ENCODE measurements at regions not wholly inside any gene's neighbourhood (a gene's known extent, or its start where the extent isn't known, plus 50 kb on each side); places are given as distances from the start of the nearest gene placed in this dataset.

DNA sequence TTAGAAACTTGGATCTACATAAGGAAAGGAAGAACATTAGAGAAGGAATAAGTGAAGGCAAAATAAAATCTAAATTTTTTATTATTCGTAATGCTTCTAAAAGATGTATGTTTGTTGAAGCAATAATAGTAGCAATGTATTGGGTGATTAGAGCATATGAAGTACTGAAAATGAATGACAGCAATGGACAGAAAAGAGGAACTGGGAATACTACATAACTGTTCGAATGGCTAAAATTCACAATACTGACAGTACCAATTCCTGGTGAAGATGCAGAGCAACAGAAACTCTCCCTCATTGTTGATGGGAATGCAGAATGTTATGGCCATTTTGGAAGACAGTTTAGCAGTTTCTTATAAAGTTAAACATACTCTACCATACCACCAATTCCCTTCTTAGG lies 177.3 kb upstream of the SPEF2 start:
- no peak overlapping the region for H3K27ac ChIP-seq
- no peaks in the 10 kb centered on the region for H3K36me3 ChIP-seq
- H3K4me1 ChIP-seq, result no peaks in the 10 kb centered on the region
- intact Hi-C loops (cut with DNase I), result no loop called here
- TF ChIP-seq, protein P1, sequence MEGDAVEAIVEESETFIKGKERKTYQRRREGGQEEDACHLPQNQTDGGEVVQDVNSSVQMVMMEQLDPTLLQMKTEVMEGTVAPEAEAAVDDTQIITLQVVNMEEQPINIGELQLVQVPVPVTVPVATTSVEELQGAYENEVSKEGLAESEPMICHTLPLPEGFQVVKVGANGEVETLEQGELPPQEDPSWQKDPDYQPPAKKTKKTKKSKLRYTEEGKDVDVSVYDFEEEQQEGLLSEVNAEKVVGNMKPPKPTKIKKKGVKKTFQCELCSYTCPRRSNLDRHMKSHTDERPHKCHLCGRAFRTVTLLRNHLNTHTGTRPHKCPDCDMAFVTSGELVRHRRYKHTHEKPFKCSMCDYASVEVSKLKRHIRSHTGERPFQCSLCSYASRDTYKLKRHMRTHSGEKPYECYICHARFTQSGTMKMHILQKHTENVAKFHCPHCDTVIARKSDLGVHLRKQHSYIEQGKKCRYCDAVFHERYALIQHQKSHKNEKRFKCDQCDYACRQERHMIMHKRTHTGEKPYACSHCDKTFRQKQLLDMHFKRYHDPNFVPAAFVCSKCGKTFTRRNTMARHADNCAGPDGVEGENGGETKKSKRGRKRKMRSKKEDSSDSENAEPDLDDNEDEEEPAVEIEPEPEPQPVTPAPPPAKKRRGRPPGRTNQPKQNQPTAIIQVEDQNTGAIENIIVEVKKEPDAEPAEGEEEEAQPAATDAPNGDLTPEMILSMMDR (IDR thresholded peaks at IDR 0.05), result no peak
- TF ChIP-seq POLR2A (IDR thresholded peaks at IDR 0.05), result no peak
- no peaks in the 10 kb centered on the region for H3K9me3 ChIP-seq
- H3K27me3 ChIP-seq, result no peaks in the 10 kb centered on the region
- no peak for DNase-seq (ENCODE audit: extremely low spot score in 2 of 2)
- H3K4me3 ChIP-seq, result no peak overlapping the region

DNA sequence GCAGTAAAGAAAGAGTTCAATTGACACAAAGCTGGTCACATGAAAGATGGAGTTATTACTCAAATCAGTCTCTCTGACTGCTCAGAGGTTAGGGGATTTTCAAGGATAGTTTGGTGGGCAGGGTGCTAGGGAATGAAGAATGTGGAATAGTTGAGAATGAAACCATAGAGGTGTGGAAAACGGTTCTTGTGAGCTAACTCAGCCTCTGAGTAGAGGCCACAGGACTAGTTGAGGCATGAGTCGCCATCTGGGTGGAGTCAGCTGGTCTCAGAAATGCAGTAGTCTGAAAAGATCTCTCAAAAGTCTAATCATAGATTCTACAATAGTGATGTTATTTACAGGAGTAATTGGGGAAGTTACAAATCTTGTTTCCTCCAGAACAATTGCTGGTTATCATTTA lies 178.9 kb upstream of the SPEF2 start:
- H3K27me3 ChIP-seq, result no peaks in the 10 kb centered on the region
- no peaks in the 10 kb centered on the region for H3K9me3 ChIP-seq
- no peak for DNase-seq (ENCODE audit: extremely low spot score in 2 of 2)
- no peak overlapping the region for H3K4me3 ChIP-seq
- intact Hi-C loops (cut with DNase I), result no loop called here
- no peak overlapping the region for H3K27ac ChIP-seq
- no peak for TF ChIP-seq POLR2A (IDR thresholded peaks at IDR 0.05)
- TF ChIP-seq POLR2AphosphoS5 (IDR thresholded peaks at IDR 0.05; ENCODE audit: insufficient read depth in 1 of 2, low read depth in 1 of 2), result no peak
- no peaks in the 10 kb centered on the region for H3K36me3 ChIP-seq
- no peaks in the 10 kb centered on the region for H3K4me1 ChIP-seq

DNA sequence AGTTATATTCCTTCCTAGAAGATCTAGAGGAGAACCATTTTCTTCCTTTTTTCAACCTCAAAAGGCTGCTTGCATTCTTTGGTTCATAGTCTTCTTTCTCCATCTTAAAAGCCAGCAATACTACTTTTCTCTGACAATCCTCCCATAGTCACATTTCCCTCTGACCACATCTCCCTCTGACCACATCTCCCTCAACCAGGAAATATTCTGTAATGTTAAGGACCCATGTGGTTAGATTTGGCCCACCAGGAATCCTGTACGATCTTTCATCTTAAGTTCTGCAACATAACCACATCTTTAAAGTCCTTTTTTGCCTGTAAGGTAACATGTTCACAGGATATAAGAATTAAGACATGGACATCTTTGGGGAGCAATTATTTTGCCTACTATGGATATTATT lies 179.4 kb upstream of the SPEF2 start:
- no peak for DNase-seq (ENCODE audit: extremely low spot score in 2 of 2)
- intact Hi-C loops (cut with DNase I), result no loop called here
- Histone ChIP-seq H3K4me3 (no peak overlapping the region), H3K36me3 (no peaks in the 10 kb centered on the region), H3K27me3 (no peaks in the 10 kb centered on the region), H3K4me1 (no peaks in the 10 kb centered on the region), H3K27ac (no peak overlapping the region), H3K9me3 (no peaks in the 10 kb centered on the region)
- TF ChIP-seq, protein P1 (IDR thresholded peaks at IDR 0.05), result no peak
- no peak for TF ChIP-seq POLR2A (IDR thresholded peaks at IDR 0.05)
- TF ChIP-seq POLR2AphosphoS5 (IDR thresholded peaks at IDR 0.05; ENCODE audit: insufficient read depth in 1 of 2, low read depth in 1 of 2), result no peak

DNA sequence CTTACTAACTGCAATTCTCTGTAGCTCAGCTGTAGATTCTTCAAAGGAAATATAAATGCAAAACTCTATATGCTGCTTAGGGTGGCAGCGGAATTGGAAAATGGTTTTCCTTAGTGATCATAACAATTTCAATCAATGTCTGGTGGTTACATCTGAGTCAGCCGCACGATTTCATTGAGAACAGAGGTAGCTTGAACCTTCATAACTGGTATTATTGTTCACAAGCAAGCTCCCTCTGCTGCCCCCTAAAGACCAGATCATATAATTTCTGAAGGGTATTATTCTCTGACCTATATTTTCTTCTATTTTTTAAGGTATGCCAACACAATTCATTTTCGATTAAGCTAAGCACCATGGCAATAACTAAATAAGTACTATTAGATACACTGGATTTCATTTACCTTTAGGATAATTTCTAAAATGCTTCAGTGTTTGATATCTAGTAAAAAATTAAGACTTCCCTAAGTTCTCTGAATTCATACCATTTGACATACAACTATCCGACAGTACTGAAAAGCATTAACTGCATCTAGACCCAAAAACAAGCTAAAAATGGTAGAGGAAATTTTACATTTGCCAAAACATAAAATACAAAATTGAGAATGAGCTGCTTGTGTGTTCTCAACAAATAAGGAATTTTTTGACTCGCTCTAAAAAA lies 181.1 kb upstream of the SPEF2 start:
- intact Hi-C loops (cut with DNase I), result no loop called here
- H3K27ac ChIP-seq, result no peak overlapping the region
- H3K27me3 ChIP-seq, result no peaks in the 10 kb centered on the region
- no peaks in the 10 kb centered on the region for H3K4me1 ChIP-seq
- DNase-seq (ENCODE audit: extremely low spot score in 2 of 2), result no peak
- H3K36me3 ChIP-seq, result no peaks in the 10 kb centered on the region
- no peaks in the 10 kb centered on the region for H3K9me3 ChIP-seq
- H3K4me3 ChIP-seq, result no peak overlapping the region
- TF ChIP-seq, protein P1 (IDR thresholded peaks at IDR 0.05), result no peak
- TF ChIP-seq POLR2AphosphoS5 (IDR thresholded peaks at IDR 0.05; ENCODE audit: insufficient read depth in 1 of 2, low read depth in 1 of 2) (no peak), POLR2A (IDR thresholded peaks at IDR 0.05) (no peak)

DNA sequence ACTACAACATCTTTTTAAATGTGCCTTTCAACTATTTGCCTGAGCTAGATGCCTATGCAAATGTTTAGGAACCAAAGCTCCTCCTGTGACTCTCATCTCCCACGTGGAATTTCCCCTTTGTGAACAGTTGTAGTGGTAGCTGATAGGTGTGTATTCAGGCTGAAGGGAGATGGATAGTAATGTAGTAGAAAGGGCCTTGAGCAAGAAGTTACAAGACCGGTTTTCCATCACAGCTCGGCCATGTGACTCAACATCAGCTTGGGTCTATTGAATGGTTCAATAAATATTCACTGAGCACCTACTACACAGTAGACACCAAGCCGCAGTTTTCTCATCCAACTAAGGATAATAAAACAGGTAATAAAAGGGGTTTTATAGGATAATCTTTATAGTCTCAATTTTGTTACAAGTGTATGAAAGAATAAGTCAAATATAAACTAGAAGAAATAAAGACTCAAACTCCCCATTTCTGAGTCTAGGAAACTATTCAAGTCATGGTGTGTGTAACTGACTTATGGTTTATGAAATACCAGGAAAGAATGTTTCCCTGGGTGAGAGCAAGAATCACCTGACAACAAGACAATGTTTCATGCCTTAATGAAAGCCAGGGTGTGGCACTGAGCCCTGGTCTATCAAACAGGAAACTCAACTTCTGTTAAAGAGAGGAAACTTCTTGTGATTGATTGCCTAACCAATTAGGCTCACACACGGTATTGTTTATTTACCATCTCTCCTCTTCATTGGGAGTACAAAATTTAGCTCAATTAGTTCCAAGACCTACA lies 187.1 kb upstream of the SPEF2 start:
- H3K4me3 ChIP-seq, result no peak overlapping the region
- TF ChIP-seq POLR2AphosphoS5 (IDR thresholded peaks at IDR 0.05; ENCODE audit: insufficient read depth in 1 of 2, low read depth in 1 of 2), result peak in 1 of 2 donors; percentile 59
- no peak for TF ChIP-seq POLR2A (IDR thresholded peaks at IDR 0.05)
- TF ChIP-seq, protein P1 (IDR thresholded peaks at IDR 0.05), result no peak
- DNase-seq (ENCODE audit: extremely low spot score in 2 of 2), result no peak
- intact Hi-C loops (cut with DNase I), result no loop called here
- H3K27me3 ChIP-seq, result no peaks in the 10 kb centered on the region
- H3K4me1 ChIP-seq, result no peaks in the 10 kb centered on the region
- H3K36me3 ChIP-seq, result no peaks in the 10 kb centered on the region
- no peak overlapping the region for H3K27ac ChIP-seq
- H3K9me3 ChIP-seq, result no peaks in the 10 kb centered on the region

Measured in vagina (tissue), 2 donors.